CD8-positive, alpha-beta memory T cell (primary cell): ENCODE measurements at regions not wholly inside any gene's neighbourhood (a gene's known extent, or its start where the extent isn't known, plus 50 kb on each side); places are given as distances from the start of the nearest gene placed in this dataset.

Source experiments
- CTCF ChIA-PET: fragments of 350-600 bp; sonication (Branson Sonifier 250); formaldehyde crosslinking; loops from one replicate; lab custom pipeline; 2021; ENCODE audit warnings: antibody characterized with exemption; lab: Charles Lee
- POLR2A ChIA-PET: fragments of 350-600 bp; sonication (Branson Sonifier 250); formaldehyde crosslinking; loops from one replicate; lab custom pipeline; 2021; ENCODE audit warnings: antibody characterized with exemption; lab: Charles Lee
- DNase-seq, 5 donors: peaks; one replicate each; pipeline versions ENCODE4 v3.0.0 to v3.0.0-alpha.2; 2020 to 2022; ENCODE audit warnings: mixed read lengths in 1 of 5
- H3K27ac ChIP-seq: one replicate; pipeline ENCODE4 v1.7.0; 2013; ENCODE audit warnings: low read depth, mild to moderate bottlenecking, low read length, moderate library complexity
- H3K27me3 ChIP-seq: 2 replicates; pipeline ENCODE4 v1.7.0; 2013; ENCODE audit warnings: low read length, mild to moderate bottlenecking; ENCODE audit not compliant: insufficient read depth, poor library complexity, severe bottlenecking
- H3K36me3 ChIP-seq: 2 replicates; pipeline ENCODE4 v1.7.0; 2013; ENCODE audit warnings: mild to moderate bottlenecking, low read length, moderate library complexity; ENCODE audit not compliant: insufficient read depth
- H3K4me1 ChIP-seq: 2 replicates; pipeline ENCODE4 v1.7.0; 2013; ENCODE audit warnings: mild to moderate bottlenecking, low read length, moderate library complexity; ENCODE audit not compliant: insufficient read depth
- H3K4me3 ChIP-seq: 2 replicates; pipeline ENCODE4 v1.7.0; 2013; ENCODE audit warnings: mild to moderate bottlenecking, low read length
- H3K9me3 ChIP-seq: 2 replicates; pipeline ENCODE4 v1.7.0; 2013; ENCODE audit warnings: mild to moderate bottlenecking, low read length
- H3K27ac Mint-ChIP-seq, 8 donors: one replicate each; pipeline ENCODE4 v1.8.0; 2020 to 2021; ENCODE audit warnings: mixed read lengths in 8 of 8, mild to moderate bottlenecking in 6 of 8, inconsistent platforms in 3 of 8, moderate library complexity in 3 of 8
- H3K27me3 Mint-ChIP-seq, 2 donors: one replicate each; pipeline ENCODE4 v1.8.0; 2020 to 2021; ENCODE audit warnings: mixed read lengths in 2 of 2, mild to moderate bottlenecking in 1 of 2, moderate library complexity in 1 of 2
- H3K36me3 Mint-ChIP-seq, 3 donors: one replicate each; pipeline ENCODE4 v1.8.0; 2020 to 2021; ENCODE audit warnings: mixed read lengths in 3 of 3, inconsistent platforms in 1 of 3, mild to moderate bottlenecking in 1 of 3
- H3K4me1 Mint-ChIP-seq, 3 donors: one replicate each; pipeline ENCODE4 v1.8.0; 2020 to 2021; ENCODE audit warnings: mixed read lengths in 3 of 3, inconsistent platforms in 1 of 3, mild to moderate bottlenecking in 1 of 3
- H3K4me3 Mint-ChIP-seq, 7 donors: one replicate each; pipeline ENCODE4 v1.8.0; 2020 to 2021; ENCODE audit warnings: mixed read lengths in 7 of 7, mild to moderate bottlenecking in 6 of 7, moderate library complexity in 4 of 7, inconsistent platforms in 2 of 7
- H3K9me3 Mint-ChIP-seq, 5 donors: one replicate each; pipeline ENCODE4 v1.8.0; 2020 to 2022; ENCODE audit warnings: mixed read lengths in 5 of 5, mild to moderate bottlenecking in 3 of 5, moderate library complexity in 2 of 5, inconsistent platforms in 1 of 5

GRCh38 chr9:107710546-107710945 is 221.0 kb upstream of the KLF4 start:
- no peaks in the 10 kb centered on the region for H3K36me3 Mint-ChIP-seq
- ChIA-PET POLR2A (no interaction called here), CTCF (no interaction called here)
- no peak overlapping the region for H3K4me3 Mint-ChIP-seq
- no peaks in the 10 kb centered on the region for H3K36me3 ChIP-seq
- DNase-seq = no peak
- H3K27me3 ChIP-seq = no peaks in the 10 kb centered on the region
- no peak overlapping the region for H3K27ac Mint-ChIP-seq
- no peaks in the 10 kb centered on the region for H3K4me1 Mint-ChIP-seq
- H3K4me1 ChIP-seq = no peaks in the 10 kb centered on the region
- H3K9me3 ChIP-seq = no peaks in the 10 kb centered on the region
- H3K9me3 Mint-ChIP-seq = peaks cover 0 to 7% (median 2%) of the 10 kb centered on the region in 5 donors
- no peak overlapping the region for H3K4me3 ChIP-seq
- no peaks in the 10 kb centered on the region for H3K27me3 Mint-ChIP-seq
- no peak overlapping the region for H3K27ac ChIP-seq

- H3K4me1 Mint-ChIP-seq = no peaks in the 10 kb centered on the region
- H3K4me1 ChIP-seq = no peaks in the 10 kb centered on the region
- POLR2A ChIA-PET = no interaction called here
Observed at GRCh38 chr9:107708791-107709190, 219.2 kb upstream of the KLF4 start.

GRCh38 chr9:107707915-107708441 is 218.4 kb upstream of the KLF4 start:
- H3K27ac Mint-ChIP-seq = no peak overlapping the region
- ChIA-PET CTCF (no interaction called here), POLR2A (no interaction called here)
- peaks cover 0 to 5% (median 3%) of the 10 kb centered on the region in 5 donors for H3K9me3 Mint-ChIP-seq
- H3K36me3 Mint-ChIP-seq = no peaks in the 10 kb centered on the region
- Histone ChIP-seq H3K27ac (no peak overlapping the region), H3K4me3 (no peak overlapping the region), H3K9me3 (no peaks in the 10 kb centered on the region), H3K36me3 (no peaks in the 10 kb centered on the region), H3K27me3 (no peaks in the 10 kb centered on the region), H3K4me1 (no peaks in the 10 kb centered on the region)
- no peak overlapping the region for H3K4me3 Mint-ChIP-seq
- peaks cover 0 to 3% of the 10 kb centered on the region in 2 donors for H3K27me3 Mint-ChIP-seq
- H3K4me1 Mint-ChIP-seq = no peaks in the 10 kb centered on the region
- no peak for DNase-seq

More at GRCh38 chr9:107708791-107709190, 219.2 kb upstream of the KLF4 start:
- no peaks in the 10 kb centered on the region for H3K36me3 ChIP-seq
- H3K27ac ChIP-seq = no peak overlapping the region
- no peaks in the 10 kb centered on the region for H3K9me3 ChIP-seq
- H3K4me3 Mint-ChIP-seq = no peak overlapping the region
- H3K4me3 ChIP-seq = no peak overlapping the region
- CTCF ChIA-PET = no interaction called here
- no peak for DNase-seq
- H3K27me3 Mint-ChIP-seq = no peaks in the 10 kb centered on the region
- peaks cover 0 to 8% (median 2%) of the 10 kb centered on the region in 5 donors for H3K9me3 Mint-ChIP-seq
- H3K27me3 ChIP-seq = no peaks in the 10 kb centered on the region
- no peak overlapping the region for H3K27ac Mint-ChIP-seq
- H3K36me3 Mint-ChIP-seq = no peaks in the 10 kb centered on the region

- Histone ChIP-seq H3K4me3 (no peak overlapping the region), H3K9me3 (no peaks in the 10 kb centered on the region), H3K27ac (no peak overlapping the region), H3K4me1 (no peaks in the 10 kb centered on the region), H3K36me3 (no peaks in the 10 kb centered on the region), H3K27me3 (no peaks in the 10 kb centered on the region)
- H3K27me3 Mint-ChIP-seq = peaks cover 0 to 3% of the 10 kb centered on the region in 2 donors
- peak overlapping the region in 1 of 8 donors; percentile 33 for H3K27ac Mint-ChIP-seq
- H3K9me3 Mint-ChIP-seq = peaks cover 0 to 5% (median 3%) of the 10 kb centered on the region in 5 donors
- no peaks in the 10 kb centered on the region for H3K36me3 Mint-ChIP-seq
- H3K4me1 Mint-ChIP-seq = no peaks in the 10 kb centered on the region
- POLR2A ChIA-PET = no interaction called here
- no peak for DNase-seq
- CTCF ChIA-PET = no interaction called here
- H3K4me3 Mint-ChIP-seq = no peak overlapping the region
Observed at GRCh38 chr9:107707428-107707837, 217.9 kb upstream of the KLF4 start.

GRCh38 chr9:107706701-107707427 is 217.3 kb upstream of the KLF4 start:
- Mint-ChIP-seq H3K27ac (peak overlapping the region in 1 of 8 donors; percentile 33), H3K9me3 (peaks cover 3 to 5% (median 4%) of the 10 kb centered on the region in 5 donors), H3K36me3 (no peaks in the 10 kb centered on the region), H3K27me3 (peaks cover 0 to 3% of the 10 kb centered on the region in 2 donors), H3K4me1 (no peaks in the 10 kb centered on the region), H3K4me3 (no peak overlapping the region)
- Histone ChIP-seq H3K9me3 (no peaks in the 10 kb centered on the region), H3K27me3 (no peaks in the 10 kb centered on the region), H3K36me3 (no peaks in the 10 kb centered on the region), H3K4me1 (no peaks in the 10 kb centered on the region), H3K4me3 (no peak overlapping the region), H3K27ac (no peak overlapping the region)
- ChIA-PET CTCF (no interaction called here), POLR2A (no interaction called here)
- DNase-seq = no peak

GRCh38 chr9:107705521-107705920 is 216.0 kb upstream of the KLF4 start:
- CTCF ChIA-PET = no interaction called here
- Mint-ChIP-seq H3K9me3 (peaks cover 3 to 5% (median 4%) of the 10 kb centered on the region in 5 donors), H3K27me3 (peaks cover 0 to 3% of the 10 kb centered on the region in 2 donors), H3K27ac (no peak overlapping the region), H3K36me3 (no peaks in the 10 kb centered on the region), H3K4me1 (no peaks in the 10 kb centered on the region), H3K4me3 (no peak overlapping the region)
- Histone ChIP-seq H3K9me3 (no peaks in the 10 kb centered on the region), H3K36me3 (no peaks in the 10 kb centered on the region), H3K27ac (no peak overlapping the region), H3K4me1 (no peaks in the 10 kb centered on the region), H3K4me3 (no peak overlapping the region), H3K27me3 (no peaks in the 10 kb centered on the region)
- POLR2A ChIA-PET = no interaction called here
- no peak for DNase-seq

- no peaks in the 10 kb centered on the region for H3K4me1 Mint-ChIP-seq
- H3K27ac Mint-ChIP-seq = no peak overlapping the region
- Histone ChIP-seq H3K36me3 (no peaks in the 10 kb centered on the region), H3K4me3 (no peak overlapping the region), H3K4me1 (no peaks in the 10 kb centered on the region), H3K9me3 (no peaks in the 10 kb centered on the region), H3K27me3 (no peaks in the 10 kb centered on the region), H3K27ac (no peak overlapping the region)
- DNase-seq = no peak
- H3K4me3 Mint-ChIP-seq = no peak overlapping the region
- peaks cover 0 to 3% of the 10 kb centered on the region in 2 donors for H3K27me3 Mint-ChIP-seq
- CTCF ChIA-PET = no interaction called here
- POLR2A ChIA-PET = no interaction called here
- no peaks in the 10 kb centered on the region for H3K36me3 Mint-ChIP-seq
- peaks cover 3 to 5% (median 4%) of the 10 kb centered on the region in 5 donors for H3K9me3 Mint-ChIP-seq
Observed at GRCh38 chr9:107704774-107705173, 215.2 kb upstream of the KLF4 start.

GRCh38 chr9:107703651-107704050 is 214.1 kb upstream of the KLF4 start:
- POLR2A ChIA-PET = no interaction called here
- H3K36me3 Mint-ChIP-seq = no peaks in the 10 kb centered on the region
- Histone ChIP-seq H3K36me3 (no peaks in the 10 kb centered on the region), H3K9me3 (no peaks in the 10 kb centered on the region), H3K27ac (no peak overlapping the region), H3K27me3 (no peaks in the 10 kb centered on the region), H3K4me1 (no peaks in the 10 kb centered on the region), H3K4me3 (no peak overlapping the region)
- H3K4me1 Mint-ChIP-seq = no peaks in the 10 kb centered on the region
- no peak overlapping the region for H3K4me3 Mint-ChIP-seq
- peaks cover 3 to 5% (median 4%) of the 10 kb centered on the region in 5 donors for H3K9me3 Mint-ChIP-seq
- peaks cover 0 to 3% of the 10 kb centered on the region in 2 donors for H3K27me3 Mint-ChIP-seq
- DNase-seq = no peak
- no peak overlapping the region for H3K27ac Mint-ChIP-seq
- CTCF ChIA-PET = no interaction called here
